ENCODE measurements at regions not wholly inside any gene's neighbourhood (a gene's known extent, or its start where the extent isn't known, plus 50 kb on each side); places are given as distances from the start of the nearest gene placed in this dataset.

DNA sequence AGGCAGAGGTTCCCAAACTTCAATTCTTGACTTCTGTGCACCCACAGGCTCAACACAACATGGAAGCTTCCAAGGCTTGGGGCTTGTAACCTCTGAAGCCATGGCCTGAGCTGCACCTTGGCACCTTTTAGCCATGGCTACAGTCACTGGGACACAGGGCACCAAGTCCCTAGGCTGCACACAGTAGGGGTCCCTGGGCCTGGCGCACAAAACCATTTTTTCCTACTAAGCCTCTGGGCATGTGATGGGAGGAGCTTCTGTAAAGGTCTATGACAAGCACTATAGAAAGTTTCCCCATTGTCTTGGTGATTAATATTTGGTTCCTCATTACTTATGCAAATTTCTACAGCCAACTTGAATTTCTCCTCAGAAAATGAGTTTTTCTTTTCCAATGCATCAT is 420.9 kb upstream of the GRM3 start:
- H3K36me3 ChIP-seq = no peaks in the 10 kb centered on the region
- no peaks in the 10 kb centered on the region for H3K27me3 ChIP-seq (replicated peaks in 1 of 7)
- TF ChIP-seq POLR2A (IDR thresholded peaks at IDR 0.05) (no peak), CTCF (IDR thresholded peaks at IDR 0.05 in 8 of 11, conservative IDR thresholded peaks at IDR 0.05 in 3 of 11) (no peak), POLR2AphosphoS5 (IDR thresholded peaks at IDR 0.05) (no peak)
- H3K4me3 ChIP-seq = no peak overlapping the region
- H3K4me1 ChIP-seq = no peaks in the 10 kb centered on the region
- WGBS, 5 donors = 88 to 96% (median 90%) methylated on average over 1 of the region's 1 CpG
- no peak for DNase-seq
- intact Hi-C loops (cut with DNase I; ENCODE audit: low total_unique reads) = no loop called here
- H3K27ac ChIP-seq = no peak overlapping the region
- H3K9me3 ChIP-seq = peaks cover 0 to 53% (median 24%) of the 10 kb centered on the region in 8 donors

DNA sequence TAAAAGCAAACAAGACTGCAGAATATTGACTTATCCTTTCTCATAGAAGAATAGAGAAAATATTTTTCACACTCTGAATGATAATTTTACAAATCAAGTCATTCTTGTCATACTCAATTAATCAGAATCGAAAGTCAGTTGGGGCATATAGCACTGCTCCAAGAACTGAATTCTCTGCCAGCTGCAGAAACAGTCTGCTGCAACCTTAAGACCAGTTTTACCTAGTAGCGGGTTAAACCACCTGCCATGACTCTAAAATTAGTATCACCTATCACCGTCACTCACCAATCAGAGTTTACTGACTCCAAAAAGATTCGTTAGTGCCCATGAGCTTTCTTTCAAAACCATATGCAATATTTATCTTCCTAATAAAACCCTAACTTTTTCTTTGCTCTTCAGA is 429.0 kb upstream of the GRM3 start:
- intact Hi-C loops (cut with DNase I; ENCODE audit: low total_unique reads) = no loop called here
- Histone ChIP-seq H3K27me3 (replicated peaks in 1 of 7) (no peaks in the 10 kb centered on the region), H3K4me1 (no peaks in the 10 kb centered on the region), H3K4me3 (no peak overlapping the region), H3K9me3 (peaks cover 0 to under 1% (median 0%) of the 10 kb centered on the region in 8 donors), H3K36me3 (no peaks in the 10 kb centered on the region), H3K27ac (no peak overlapping the region)
- no peak for TF ChIP-seq POLR2AphosphoS5 (IDR thresholded peaks at IDR 0.05)
- no peak for TF ChIP-seq CTCF (IDR thresholded peaks at IDR 0.05 in 8 of 11, conservative IDR thresholded peaks at IDR 0.05 in 3 of 11)
- no peak for TF ChIP-seq POLR2A (IDR thresholded peaks at IDR 0.05)
- DNase-seq = no peak
- WGBS, 5 donors = 74 to 86% (median 76%) methylated on average over 4 of the region's 4 CpGs

DNA sequence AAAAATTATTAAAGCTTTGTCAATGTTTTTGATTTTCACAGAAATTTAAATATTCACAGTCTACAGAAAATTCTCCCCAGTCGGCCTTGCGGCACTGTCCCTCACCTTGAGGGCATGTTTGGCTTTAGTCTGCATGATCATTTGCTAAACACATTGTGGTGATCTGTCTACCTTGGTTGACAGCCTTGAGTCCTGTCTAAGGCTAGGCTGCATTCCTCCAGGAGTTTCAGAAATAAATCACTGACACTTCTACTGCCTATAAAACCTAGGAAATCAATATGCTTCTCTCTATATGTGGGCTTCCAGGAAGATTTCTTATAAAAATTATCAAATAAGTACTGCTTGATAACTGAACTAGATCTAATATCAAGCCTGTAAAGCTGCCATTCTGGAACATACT is 430.7 kb upstream of the GRM3 start:
- no peaks in the 10 kb centered on the region for H3K36me3 ChIP-seq
- peaks cover 0 to 6% (median 0%) of the 10 kb centered on the region in 8 donors for H3K9me3 ChIP-seq
- no peaks in the 10 kb centered on the region for H3K27me3 ChIP-seq (replicated peaks in 1 of 7)
- H3K4me1 ChIP-seq = no peaks in the 10 kb centered on the region
- TF ChIP-seq CTCF (IDR thresholded peaks at IDR 0.05 in 8 of 11, conservative IDR thresholded peaks at IDR 0.05 in 3 of 11) (no peak), POLR2AphosphoS5 (IDR thresholded peaks at IDR 0.05) (no peak), POLR2A (IDR thresholded peaks at IDR 0.05) (no peak)
- intact Hi-C loops (cut with DNase I; ENCODE audit: low total_unique reads) = no loop called here
- DNase-seq = no peak
- H3K27ac ChIP-seq = no peak overlapping the region
- WGBS, 5 donors = 70 to 89% (median 81%) methylated on average over 2 of the region's 2 CpGs
- no peak overlapping the region for H3K4me3 ChIP-seq

- WGBS, 5 donors = 78 to 93% (median 87%) methylated on average over 5 to 8 of the region's 8 CpGs
- Histone ChIP-seq H3K27me3 (replicated peaks in 1 of 7) (no peaks in the 10 kb centered on the region), H3K36me3 (no peaks in the 10 kb centered on the region), H3K27ac (no peak overlapping the region), H3K9me3 (peaks cover 0 to 13% (median 0%) of the 10 kb centered on the region in 8 donors), H3K4me1 (no peaks in the 10 kb centered on the region), H3K4me3 (no peak overlapping the region)
- intact Hi-C loops (cut with DNase I; ENCODE audit: low total_unique reads) = no loop called here
- no peak for DNase-seq
- TF ChIP-seq POLR2A (IDR thresholded peaks at IDR 0.05) = no peak
- TF ChIP-seq POLR2AphosphoS5 (IDR thresholded peaks at IDR 0.05) = no peak
- no peak for TF ChIP-seq CTCF (IDR thresholded peaks at IDR 0.05 in 8 of 11, conservative IDR thresholded peaks at IDR 0.05 in 3 of 11)
These were observed 434.7 kb upstream of the GRM3 start for GRCh38 chr7:86209036-86209435.

All from spleen (tissue), 11 donors.